OCI-LY3 (cell line): ENCODE measurements at regions not wholly inside any gene's neighbourhood (a gene's known extent, or its start where the extent isn't known, plus 50 kb on each side); places are given as distances from the start of the nearest gene placed in this dataset.

Experiments
- H2AFZ ChIP-seq: fragments of 200-600, 300-600 bp; shearing (Covaris generic); 2 replicates; pipeline ENCODE4 v1.6.0; 2014; ENCODE audit warnings: antibody characterized with exemption, low read depth, low read length
- H3K27ac ChIP-seq: fragments of 200-600, 300-600 bp; sonication (generic); 2 replicates; pipeline ENCODE4 v1.5.1; 2014; ENCODE audit warnings: mild to moderate bottlenecking, low read length, moderate library complexity, mixed read lengths
- H3K27me3 ChIP-seq: fragments of 200-600, 300-600 bp; sonication (generic); 2 replicates; pipeline ENCODE4 v1.6.1; 2014; ENCODE audit warnings: low read depth, low read length, mixed read lengths
- H3K36me3 ChIP-seq: fragments of 200-600, 300-600 bp; sonication (generic); replicated peaks from 2 replicates; pipeline ENCODE3; 2014; ENCODE audit warnings: low read depth, low read length, mixed read lengths
- H3K4me1 ChIP-seq: fragments of 300-600, 200-600 bp; sonication (generic); 2 replicates; pipeline ENCODE4 v1.6.1; 2014; ENCODE audit warnings: low read length, mixed read lengths
- H3K4me2 ChIP-seq: fragments of 200-600, 300-600 bp; sonication (generic); 2 replicates; pipeline ENCODE4 v1.6.1; 2014; ENCODE audit warnings: low read length, mixed read lengths
- H3K4me3 ChIP-seq: fragments of 300-600, 200-600 bp; sonication (generic); 2 replicates; pipeline ENCODE4 v1.5.1; 2014; ENCODE audit warnings: antibody characterized with exemption, mild to moderate bottlenecking, low read length, moderate library complexity
- H3K79me2 ChIP-seq: fragments of 300-600, 200-600 bp; shearing (Covaris generic); 2 replicates; pipeline ENCODE4 v1.6.1; 2014; ENCODE audit warnings: mild to moderate bottlenecking, low read length, mixed read lengths
- H3K9ac ChIP-seq: fragments of 300-600, 200-600 bp; shearing (Covaris generic); 2 replicates; pipeline ENCODE4 v1.6.0; 2014; ENCODE audit warnings: mild to moderate bottlenecking, low read length, moderate library complexity
- H3K9me3 ChIP-seq: fragments of 200-600, 300-600 bp; shearing (Covaris generic); 2 replicates; pipeline ENCODE4 v1.6.1; 2014; ENCODE audit warnings: low read length, mixed read lengths; ENCODE audit not compliant: insufficient read depth
- H4K20me1 ChIP-seq: fragments of 200-600, 300-600 bp; sonication (generic); 2 replicates; pipeline ENCODE4 v1.6.1; 2016; ENCODE audit warnings: low read length, mixed read lengths; ENCODE audit not compliant: insufficient read depth
- CTCF ChIP-seq: fragments of 200-600, 300-600 bp; sonication (generic); IDR thresholded peaks from 2 replicates; pipeline ENCODE4 v1.5.1; 2014; ENCODE audit warnings: antibody characterized with exemption, low read length, low read depth
- EZH2phosphoT487 ChIP-seq: fragments of 200-600 bp; shearing (Covaris generic); IDR thresholded peaks from 2 replicates; pipeline ENCODE4 v1.6.1; 2018; ENCODE audit warnings: antibody characterized with exemption, mixed run types, low read depth

- no peak overlapping the region for H3K4me3 ChIP-seq
- no peak overlapping the region for H3K4me2 ChIP-seq
- H3K27me3 ChIP-seq, result no peaks in the 10 kb centered on the region
- H3K9ac ChIP-seq, result no peak overlapping the region
- TF ChIP-seq CTCF, result no peak
- TF ChIP-seq EZH2phosphoT487, result no peak
- no peaks in the 10 kb centered on the region for H3K36me3 ChIP-seq
- H3K27ac ChIP-seq, result no peak overlapping the region
- H3K4me1 ChIP-seq, result peaks cover 13% of the 10 kb centered on the region
- H3K9me3 ChIP-seq, result no peaks in the 10 kb centered on the region
- H3K79me2 ChIP-seq, result no peaks in the 10 kb centered on the region
- H4K20me1 ChIP-seq, result no peaks in the 10 kb centered on the region
- H2AFZ ChIP-seq, result no peak overlapping the region
These were observed 201.4 kb downstream of the ZNF462 start for GRCh38 chr9:107064378-107064777.

GRCh38 chr9:107065549-107065948 lies 202.6 kb downstream of the ZNF462 start:
- Histone ChIP-seq H3K36me3 (no peaks in the 10 kb centered on the region), H3K4me2 (no peak overlapping the region), H3K79me2 (no peaks in the 10 kb centered on the region), H3K27me3 (no peaks in the 10 kb centered on the region; the same call in 1 of the 2 replicates), H3K4me3 (no peak overlapping the region), H2AFZ (no peak overlapping the region), H3K4me1 (peaks cover 1% of the 10 kb centered on the region), H3K27ac (no peak overlapping the region), H3K9ac (no peak overlapping the region), H4K20me1 (no peaks in the 10 kb centered on the region), H3K9me3 (no peaks in the 10 kb centered on the region)
- TF ChIP-seq CTCF (no peak), EZH2phosphoT487 (no peak)

GRCh38 chr9:107067739-107068416 lies 204.9 kb downstream of the ZNF462 start:
- H3K9me3 ChIP-seq, result no peaks in the 10 kb centered on the region
- no peak overlapping the region for H2AFZ ChIP-seq
- no peaks in the 10 kb centered on the region for H3K79me2 ChIP-seq
- no peaks in the 10 kb centered on the region; the same call in 1 of the 2 replicates for H3K27me3 ChIP-seq
- H3K4me1 ChIP-seq, result no peaks in the 10 kb centered on the region
- no peaks in the 10 kb centered on the region for H3K36me3 ChIP-seq
- H3K4me2 ChIP-seq, result no peak overlapping the region
- TF ChIP-seq EZH2phosphoT487, result no peak
- H4K20me1 ChIP-seq, result no peaks in the 10 kb centered on the region
- H3K9ac ChIP-seq, result no peak overlapping the region
- no peak overlapping the region for H3K4me3 ChIP-seq
- H3K27ac ChIP-seq, result no peak overlapping the region

- Histone ChIP-seq H3K27me3 (no peaks in the 10 kb centered on the region; the same call in 1 of the 2 replicates), H3K27ac (no peak overlapping the region), H3K4me2 (no peak overlapping the region), H3K9me3 (no peaks in the 10 kb centered on the region), H2AFZ (no peak overlapping the region), H3K4me1 (no peaks in the 10 kb centered on the region), H3K4me3 (no peak overlapping the region), H3K79me2 (no peaks in the 10 kb centered on the region), H3K9ac (no peak overlapping the region), H3K36me3 (no peaks in the 10 kb centered on the region), H4K20me1 (no peaks in the 10 kb centered on the region)
- TF ChIP-seq EZH2phosphoT487, result no peak
- TF ChIP-seq CTCF, result no peak
These were observed 205.6 kb downstream of the ZNF462 start for GRCh38 chr9:107068581-107068980.
